Ovary (tissue), 3 donors: ENCODE measurements at regions not wholly inside any gene's neighbourhood (a gene's known extent, or its start where the extent isn't known, plus 50 kb on each side); places are given as distances from the start of the nearest gene placed in this dataset.

Experiments used
- CTCF ChIP-seq, 3 donors: fragments of 450-650 bp in 2 of 3; fragments of 200-600 bp in 1 of 3; IDR thresholded peaks; one replicate each; pipeline versions ENCODE4 v1.5.1 to v1.8.0; 2016 to 2022; ENCODE audit warnings: antibody characterized with exemption in 3 of 3, mild to moderate bottlenecking in 1 of 3
- EP300 ChIP-seq: sonication (generic); formaldehyde crosslinking; IDR thresholded peaks from one replicate; pipeline ENCODE4 v1.6.1; 2017; ENCODE audit warnings: antibody characterized with exemption
- POLR2A ChIP-seq: fragments of 450-650 bp; IDR thresholded peaks from one replicate; pipeline ENCODE4 v1.6.1; 2017; ENCODE audit warnings: antibody characterized with exemption, mild to moderate bottlenecking, moderate library complexity
- donor health status: DM: no; HTN: no; CAD: no.

- TF ChIP-seq CTCF (IDR thresholded peaks at IDR 0.05) = no peak
- no peak for TF ChIP-seq POLR2A
- no peak for TF ChIP-seq EP300
Observed at GRCh38 chr12:81987371-81987770, 228.2 kb upstream of the PPFIA2 start.
